GM13977 (cell line): ENCODE measurements at regions not wholly inside any gene's neighbourhood (a gene's known extent, or its start where the extent isn't known, plus 50 kb on each side); places are given as distances from the start of the nearest gene placed in this dataset.

Experiments
- DNase-seq: peaks from one replicate; pipeline ENCODE4 v3.0.0; 2012; ENCODE audit warnings: low spot score
- in situ Hi-C: fragments of 300-500 bp; cut with MboI; formaldehyde crosslinking; loops from one replicate; pipeline ENCODE4 v1.12.0; 2022; ENCODE audit warnings: low sequenced_read_pairs, low pct_unique_long_range_greater_than_20kb, mixed read lengths, inconsistent platforms; ENCODE audit not compliant: unreplicated experiment
- TF ChIP-seq, protein P1 (sequence below): IDR thresholded peaks from 2 replicates; pipeline ENCODE4 v1.5.1; 2012; ENCODE audit warnings: mild to moderate bottlenecking, control low read depth; ENCODE audit not compliant: insufficient read depth; ENCODE audit errors: extremely low read depth, missing control alignments

DNA sequence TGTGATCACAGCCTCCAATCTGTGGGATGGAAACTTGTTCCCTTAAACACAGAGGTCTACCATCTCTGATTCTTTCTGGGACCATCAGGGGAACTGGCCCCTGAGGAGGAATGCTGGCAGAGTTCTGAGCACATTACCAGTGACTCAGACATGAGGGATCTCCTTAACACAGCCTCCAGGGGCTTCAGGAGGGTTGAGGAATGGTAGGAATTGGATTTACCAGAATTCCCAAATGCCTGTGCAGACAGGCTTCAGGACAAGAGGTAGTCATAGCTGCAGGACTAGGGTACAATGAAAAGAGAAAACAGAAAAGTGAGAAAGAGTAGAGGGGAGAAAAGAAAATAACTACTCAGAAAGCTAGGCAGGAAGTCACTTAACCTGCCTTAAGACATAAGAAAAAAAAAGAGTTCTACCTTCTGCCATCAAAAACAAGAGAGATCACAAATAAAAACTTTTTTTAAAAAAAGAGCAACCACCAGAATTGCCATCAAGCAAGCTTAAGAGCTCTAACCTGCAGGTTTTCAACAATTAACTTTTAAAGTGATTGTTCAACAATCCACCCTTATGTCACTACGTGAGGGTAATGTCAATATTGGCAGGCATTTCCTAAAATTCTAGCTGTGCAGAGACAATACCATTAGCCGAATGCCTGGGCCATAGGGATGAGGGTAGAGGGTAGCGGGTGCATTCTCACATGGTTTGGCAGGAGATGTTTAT is 524.4 kb downstream of the BCL11A start:
- DNase-seq, result no peak
- in situ Hi-C loops, result no loop called here
- TF ChIP-seq, protein P1, sequence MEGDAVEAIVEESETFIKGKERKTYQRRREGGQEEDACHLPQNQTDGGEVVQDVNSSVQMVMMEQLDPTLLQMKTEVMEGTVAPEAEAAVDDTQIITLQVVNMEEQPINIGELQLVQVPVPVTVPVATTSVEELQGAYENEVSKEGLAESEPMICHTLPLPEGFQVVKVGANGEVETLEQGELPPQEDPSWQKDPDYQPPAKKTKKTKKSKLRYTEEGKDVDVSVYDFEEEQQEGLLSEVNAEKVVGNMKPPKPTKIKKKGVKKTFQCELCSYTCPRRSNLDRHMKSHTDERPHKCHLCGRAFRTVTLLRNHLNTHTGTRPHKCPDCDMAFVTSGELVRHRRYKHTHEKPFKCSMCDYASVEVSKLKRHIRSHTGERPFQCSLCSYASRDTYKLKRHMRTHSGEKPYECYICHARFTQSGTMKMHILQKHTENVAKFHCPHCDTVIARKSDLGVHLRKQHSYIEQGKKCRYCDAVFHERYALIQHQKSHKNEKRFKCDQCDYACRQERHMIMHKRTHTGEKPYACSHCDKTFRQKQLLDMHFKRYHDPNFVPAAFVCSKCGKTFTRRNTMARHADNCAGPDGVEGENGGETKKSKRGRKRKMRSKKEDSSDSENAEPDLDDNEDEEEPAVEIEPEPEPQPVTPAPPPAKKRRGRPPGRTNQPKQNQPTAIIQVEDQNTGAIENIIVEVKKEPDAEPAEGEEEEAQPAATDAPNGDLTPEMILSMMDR, result no peak

DNA sequence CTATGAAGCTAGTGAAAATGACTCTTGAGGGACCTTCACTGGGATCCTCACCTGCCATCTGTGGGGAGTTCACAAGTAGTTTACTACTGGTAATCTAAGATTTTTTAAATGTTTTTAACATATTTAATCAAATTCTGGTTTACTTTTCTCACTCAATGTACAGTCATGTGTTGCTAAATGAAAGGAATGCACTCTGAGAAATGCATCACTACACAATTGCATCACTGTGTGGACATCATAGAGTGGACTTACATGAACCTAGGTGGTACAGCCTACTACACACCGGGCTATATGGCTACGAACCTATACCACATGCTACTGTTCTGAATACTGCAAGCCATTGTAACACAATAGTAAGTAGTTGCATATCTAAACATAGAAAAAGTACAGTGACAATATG is 528.0 kb downstream of the BCL11A start:
- TF ChIP-seq, protein P1, result no peak
- DNase-seq, result no peak
- in situ Hi-C loops, result no loop called here

DNA sequence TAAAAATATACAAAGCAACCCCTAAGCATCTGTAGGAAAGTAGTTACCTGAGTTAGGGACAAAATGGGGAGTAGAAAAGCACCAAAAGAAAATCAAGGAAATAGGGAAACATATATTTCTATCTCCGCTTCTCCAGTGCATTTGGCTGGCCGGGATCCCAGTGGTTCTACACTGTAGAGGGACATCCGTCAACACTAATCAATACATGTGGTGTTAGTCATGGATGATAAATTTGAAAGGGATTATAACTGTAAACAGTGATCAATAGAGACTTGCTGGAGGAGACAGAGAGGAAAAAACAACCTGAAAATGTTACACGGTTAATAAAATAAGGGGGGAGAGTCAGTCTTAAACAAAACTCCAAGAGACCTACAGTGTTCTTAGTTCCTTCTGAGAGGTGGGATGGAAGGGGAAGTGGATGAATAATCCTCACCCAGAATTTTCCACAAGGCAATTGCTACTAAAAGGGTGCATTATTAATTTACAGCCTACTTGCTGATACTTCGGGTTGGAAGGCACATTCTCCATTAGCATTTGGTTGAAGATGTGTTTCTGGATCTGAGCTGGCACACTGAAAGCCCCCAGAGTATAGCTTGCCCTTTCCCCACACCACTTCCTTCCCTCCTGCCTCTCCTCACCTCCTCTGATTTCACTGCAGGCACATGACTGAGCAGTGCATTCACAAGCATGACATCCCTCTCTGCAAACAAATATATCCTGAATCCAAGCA is 530.0 kb downstream of the BCL11A start:
- TF ChIP-seq, protein P1, result no peak
- in situ Hi-C loops, result no loop called here
- DNase-seq, result no peak

DNA sequence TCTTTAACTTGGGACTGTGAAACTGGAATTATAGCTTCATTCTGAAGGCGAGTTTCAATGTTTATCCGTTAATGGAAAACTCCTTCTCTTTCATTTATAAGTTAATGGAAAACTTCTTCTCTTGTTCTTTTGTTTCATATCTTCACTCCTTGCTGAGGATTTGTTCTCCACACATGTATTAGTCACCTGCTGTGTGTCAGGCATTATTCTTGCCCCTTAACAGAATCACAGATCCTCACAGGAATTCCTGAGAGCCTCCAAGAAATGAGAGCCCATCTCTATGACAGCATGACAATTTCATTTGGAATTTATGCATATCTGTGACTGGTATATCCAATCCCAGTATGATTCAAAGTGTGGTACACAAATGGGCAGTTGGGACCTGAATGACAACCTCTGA is 545.8 kb downstream of the BCL11A start:
- in situ Hi-C loops, result no loop called here

DNA sequence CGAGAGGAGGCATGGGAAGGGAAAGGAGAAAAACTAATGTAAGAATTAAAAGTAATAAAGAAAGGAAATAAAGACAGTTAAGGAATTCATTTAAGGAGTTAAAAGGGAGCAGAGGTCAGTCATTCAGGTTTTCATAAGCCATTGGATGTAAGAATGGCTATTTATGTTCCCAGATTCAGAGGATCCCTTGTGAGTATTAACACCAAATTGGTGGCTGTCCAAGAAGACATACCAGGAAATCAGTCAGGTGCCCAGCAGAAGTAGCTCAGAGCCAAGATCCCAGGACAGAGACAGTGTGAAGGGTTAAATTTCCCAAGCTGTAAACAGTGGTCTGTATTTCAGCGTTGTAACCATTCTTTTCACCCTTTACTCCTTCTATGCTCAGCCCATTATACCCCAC is 550.4 kb downstream of the BCL11A start:
- TF ChIP-seq, protein P1, result no peak
- no peak for DNase-seq
- in situ Hi-C loops, result no loop called here

More for the DNA sequence above, 545.8 kb downstream of the BCL11A start:
- DNase-seq, result no peak
- TF ChIP-seq, protein P1, result no peak

DNA sequence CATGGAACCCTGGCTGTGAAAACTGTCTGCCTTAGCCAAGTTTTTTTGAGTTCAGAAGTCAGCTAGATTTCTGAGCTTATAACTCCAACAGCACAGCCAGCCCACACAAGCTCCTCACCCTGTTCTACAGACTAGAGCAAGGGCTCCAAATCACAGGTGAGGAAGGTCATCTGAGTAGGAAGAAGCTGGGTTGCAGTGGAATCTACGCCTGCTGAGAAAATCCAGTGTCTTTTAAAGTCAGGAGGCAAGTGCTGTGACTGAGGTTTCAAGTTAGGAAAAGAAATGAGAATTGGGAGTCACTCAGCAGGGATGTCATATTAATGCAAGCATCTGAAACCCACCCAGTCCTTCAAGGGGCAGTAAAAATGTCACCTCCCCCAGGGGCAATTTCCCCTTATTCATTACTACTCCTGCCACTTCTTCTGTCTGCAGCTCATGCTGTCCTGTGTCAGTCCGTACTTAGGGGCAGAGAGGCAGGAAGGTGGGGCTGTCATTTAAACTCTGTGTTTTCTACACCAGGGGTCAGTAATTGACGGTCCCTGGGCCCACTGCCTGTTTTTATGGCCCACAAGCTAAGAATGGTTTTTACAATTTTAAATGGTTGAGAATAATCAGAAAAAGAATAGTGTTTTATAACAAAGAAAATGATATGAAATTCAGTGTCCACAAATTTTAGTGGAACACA is 551.1 kb downstream of the BCL11A start:
- in situ Hi-C loops, result no loop called here
- DNase-seq, result no peak

More for the DNA sequence above, 551.1 kb downstream of the BCL11A start:
- TF ChIP-seq, protein P1, result no peak
